ENCODE measurements at regions not wholly inside any gene's neighbourhood (a gene's known extent, or its start where the extent isn't known, plus 50 kb on each side); places are given as distances from the start of the nearest gene placed in this dataset.

- TF ChIP-seq POLR2A (IDR thresholded peaks at IDR 0.05; ENCODE audit: low read depth, low read length), result no peak
- no peak for TF ChIP-seq CTCF (conservative IDR thresholded peaks at IDR 0.05; ENCODE audit: low read depth, low read length)
- no peak for TF ChIP-seq MXI1 (IDR thresholded peaks at IDR 0.05; ENCODE audit: borderline replicate concordance, low read depth, low read length)
- no peak for TF ChIP-seq BHLHE40 (IDR thresholded peaks at IDR 0.05; ENCODE audit: low read depth, low read length)
- TF ChIP-seq CEBPB (IDR thresholded peaks at IDR 0.05; ENCODE audit: low read depth, low read length), result no peak
- TF ChIP-seq NFE2L2 (IDR thresholded peaks at IDR 0.05; ENCODE audit: low read depth, low read length), result no peak
- no peak for TF ChIP-seq SMC3 (IDR thresholded peaks at IDR 0.05; ENCODE audit: low read depth, low read length)
- no peak for TF ChIP-seq FOS (IDR thresholded peaks at IDR 0.05; ENCODE audit: low read depth, low read length)
- no peak for TF ChIP-seq MAFK (IDR thresholded peaks at IDR 0.05; ENCODE audit: low read depth, low read length)
- no peak for TF ChIP-seq RCOR1 (IDR thresholded peaks at IDR 0.05; ENCODE audit: insufficient replicate concordance, low read length)
- TF ChIP-seq USF2 (IDR thresholded peaks at IDR 0.05; ENCODE audit: low read depth, low read length), result no peak
These were observed 581.0 kb downstream of the C4orf33 start for GRCh38 chr4:129676934-129677333.

Measured in IMR-90 (cell line).